Pancreas (tissue), 10 donors: ENCODE measurements at regions not wholly inside any gene's neighbourhood (a gene's known extent, or its start where the extent isn't known, plus 50 kb on each side); places are given as distances from the start of the nearest gene placed in this dataset.

Experiments used
- ATAC-seq, 4 donors: fragments of 200-7000 bp; cut with Tn5 transposase; one replicate each; pipeline versions ENCODE4 v1.8.0 to v1.9.1; 2020; ENCODE audit warnings: mild to moderate bottlenecking in 4 of 4, moderate library complexity in 4 of 4
- DNase-seq, 6 donors: peaks; one replicate each; pipeline ENCODE4 v3.0.0-alpha.2; 2020
- FAIRE-seq: peaks from 2 replicates; lab custom pipeline; 2012; peaks lifted over from hg19 to GRCh38; lab: Jason Lieb, UNC
- H3K27ac ChIP-seq, 4 donors: fragments of 200-600 bp; sonication (generic); 1 replicate in 3 of 4; 2 replicates in 1 of 4; pipeline versions ENCODE4 v1.5.0 to v1.8.0; 2020
- H3K27me3 ChIP-seq, 4 donors: fragments of 200-600 bp; one replicate each; pipeline ENCODE4 v1.8.0; 2021
- H3K36me3 ChIP-seq, 3 donors: fragments of 200-600 bp; sonication (generic) in 1 of 3; one replicate each; pipeline versions ENCODE4 v1.5.0 to v1.8.0; 2020 to 2021
- H3K4me1 ChIP-seq, 3 donors: fragments of 200-600 bp; one replicate each; pipeline ENCODE4 v1.8.0; 2021
- H3K4me3 ChIP-seq, 4 donors: fragments of 200-600 bp; sonication (generic) in 2 of 4; one replicate each; pipeline versions ENCODE4 v1.5.0 to v1.8.0; 2020 to 2021
- H3K9me3 ChIP-seq, 4 donors: fragments of 200-600 bp; one replicate each; pipeline ENCODE4 v1.8.0; 2021
- CTCF ChIP-seq, 4 donors: fragments of 200-600 bp; sonication (generic) in 3 of 4; IDR thresholded peaks; one replicate each; pipeline versions ENCODE4 v1.5.0 to v1.8.0; 2021; ENCODE audit warnings: antibody characterized with exemption in 4 of 4
- WGBS, 2 donors: extraction: QIAGEN DNeasy Blood & Tissue Kit; methylation state at CpG; one replicate each; pipeline ENCODE4 v1.1.7; 2013; 5-methylcytosine and 5-hydroxymethylcytosine counted together
- intact Hi-C, 3 donors: fragments of 100-400 bp; cut with DNase I; formaldehyde crosslinking; loops; one replicate each; pipeline versions ENCODE4 v1.11.1 to v1.14.2; 2022
- donor health status: healthy with polysubstance abuse.
- donor health status: DM: no; HTN: no; CAD: no; lungs with moderate emphysema.
- donor health status: DM: no; HTN: no; CAD: no.
- donor health status: control.
- donor health status: control.
- donor health status: Bipolar disorder and iron deficiency.
- donor health status: DM: yes; HTN: yes; CAD: no.
- donor health status: DM: no; HTN: no; CAD: no.
- donor health status: DM: no; HTN: no; CAD: no.
- donor health status: DM: yes; HTN: yes; CAD: no.

GRCh38 chr18:78074400-78075020 is 824.9 kb downstream of the GALR1 start:
- WGBS, 2 donors = 40 to 42% methylated on average over 12 of the region's 12 CpGs
- FAIRE-seq = no peak
- no peak for TF ChIP-seq CTCF (IDR thresholded peaks at IDR 0.05)
- Histone ChIP-seq H3K36me3 (no peaks in the 10 kb centered on the region), H3K9me3 (no peaks in the 10 kb centered on the region), H3K4me1 (no peaks in the 10 kb centered on the region), H3K27ac (no peak overlapping the region), H3K27me3 (peaks cover 0 to 21% (median 0%) of the 10 kb centered on the region in 4 donors), H3K4me3 (no peak overlapping the region)
- intact Hi-C loops = no loop called here
- no peak for DNase-seq
- no peak for ATAC-seq

- H3K27me3 ChIP-seq = peaks cover 0 to 18% (median 0%) of the 10 kb centered on the region in 4 donors
- ATAC-seq (no peak), DNase-seq (no peak), FAIRE-seq (no peak)
- H3K4me1 ChIP-seq = no peaks in the 10 kb centered on the region
- TF ChIP-seq CTCF (IDR thresholded peaks at IDR 0.05) = no peak
- intact Hi-C loops = loop anchor here in 1 of 3 donors (10.0 kb wide), 1 partner anchor 915 kb away; no protein-coding TSS in a partner anchor
- no peaks in the 10 kb centered on the region for H3K36me3 ChIP-seq
- H3K27ac ChIP-seq = no peak overlapping the region
- no peaks in the 10 kb centered on the region for H3K9me3 ChIP-seq
- WGBS, 2 donors = 81 to 85% methylated on average over 13 of the region's 13 CpGs
- H3K4me3 ChIP-seq = no peak overlapping the region
These were observed 830.4 kb downstream of the GALR1 start for GRCh38 chr18:78080081-78080480.

GRCh38 chr18:78080761-78081160 is 831.1 kb downstream of the GALR1 start:
- 67 to 79% methylated on average over 5 of the region's 5 CpGs for WGBS, 2 donors
- no peak for ATAC-seq
- no peak for FAIRE-seq

GRCh38 chr18:78082816-78083215 is 833.2 kb downstream of the GALR1 start:
- H3K4me3 ChIP-seq = no peak overlapping the region
- peaks cover 0 to 2% (median 0%) of the 10 kb centered on the region in 4 donors for H3K27me3 ChIP-seq
- no peak overlapping the region for H3K27ac ChIP-seq
- H3K4me1 ChIP-seq = no peaks in the 10 kb centered on the region
- no peak for TF ChIP-seq CTCF (IDR thresholded peaks at IDR 0.05)
- FAIRE-seq (no peak), ATAC-seq (no peak), DNase-seq (no peak)
- WGBS, 2 donors = 52 to 66% methylated on average over 7 of the region's 7 CpGs
- no peaks in the 10 kb centered on the region for H3K36me3 ChIP-seq
- intact Hi-C loops = loop anchor here in 1 of 3 donors (10.0 kb wide), 1 partner anchor 912 kb away; no protein-coding TSS in a partner anchor
- H3K9me3 ChIP-seq = no peaks in the 10 kb centered on the region

More at GRCh38 chr18:78080761-78081160, 831.1 kb downstream of the GALR1 start:
- H3K4me1 ChIP-seq = no peaks in the 10 kb centered on the region
- H3K9me3 ChIP-seq = no peaks in the 10 kb centered on the region
- intact Hi-C loops = loop anchor here in 1 of 3 donors (10.0 kb wide), 1 partner anchor 914 kb away; no protein-coding TSS in a partner anchor
- no peaks in the 10 kb centered on the region for H3K36me3 ChIP-seq
- H3K27me3 ChIP-seq = peaks cover 0 to 15% (median 0%) of the 10 kb centered on the region in 4 donors
- H3K4me3 ChIP-seq = no peak overlapping the region
- no peak overlapping the region for H3K27ac ChIP-seq
- no peak for TF ChIP-seq CTCF (IDR thresholded peaks at IDR 0.05)
- DNase-seq = no peak
